ENCODE measurements at regions not wholly inside any gene's neighbourhood (a gene's known extent, or its start where the extent isn't known, plus 50 kb on each side); places are given as distances from the start of the nearest gene placed in this dataset.
"Not testable (repeated sequence)": the region's sequence is repeated elsewhere in the genome, so short reads cannot be mapped to it uniquely, and the experiment has no call there.

DNA sequence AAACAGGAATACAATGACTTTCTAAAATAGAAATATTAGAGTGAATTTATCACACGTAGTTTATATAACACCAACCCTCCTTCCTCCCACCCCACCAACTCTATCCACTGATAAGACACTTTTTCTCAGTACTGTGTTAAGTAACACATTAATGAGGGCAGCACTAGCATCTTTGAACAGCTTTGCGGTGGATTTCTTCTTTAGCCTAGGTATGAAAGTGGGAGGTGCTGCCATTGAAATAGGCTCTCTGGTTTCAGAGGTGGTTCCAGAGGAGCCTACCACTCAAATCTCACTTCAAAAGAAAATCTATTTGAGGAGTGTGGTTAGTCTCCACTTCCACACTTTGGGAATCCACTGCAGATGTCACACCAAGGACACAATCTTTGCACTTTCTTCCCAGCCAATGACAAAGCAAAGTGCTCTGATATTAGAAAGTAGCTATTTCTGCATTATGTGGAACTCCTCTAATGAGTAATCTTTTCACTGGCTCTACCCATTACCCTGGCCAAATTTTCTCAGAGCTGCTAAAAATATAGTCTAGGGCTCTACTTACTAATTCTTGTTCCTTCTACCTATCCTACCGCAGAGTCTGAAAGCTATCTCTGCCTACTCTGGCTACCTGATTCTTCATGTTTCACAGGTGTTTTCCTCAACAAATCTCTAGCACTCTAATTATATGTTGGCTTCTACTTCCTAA, 1667.8 kb downstream of the MRPL39 start:
- Mint-ChIP-seq H3K4me3 (no peak overlapping the region), H3K36me3 (ENCODE audit: low read depth) (no peaks in the 10 kb centered on the region), H3K27me3 (ENCODE audit: low read depth) (no peaks in the 10 kb centered on the region), H3K4me1 (no peaks in the 10 kb centered on the region), H3K27ac (no peak overlapping the region), H3K9me3 (peaks cover 7% of the 10 kb centered on the region)
- no peak for TF ChIP-seq CTCF (IDR thresholded peaks at IDR 0.05; ENCODE audit: unreplicated experiment in 3 of 3)

DNA sequence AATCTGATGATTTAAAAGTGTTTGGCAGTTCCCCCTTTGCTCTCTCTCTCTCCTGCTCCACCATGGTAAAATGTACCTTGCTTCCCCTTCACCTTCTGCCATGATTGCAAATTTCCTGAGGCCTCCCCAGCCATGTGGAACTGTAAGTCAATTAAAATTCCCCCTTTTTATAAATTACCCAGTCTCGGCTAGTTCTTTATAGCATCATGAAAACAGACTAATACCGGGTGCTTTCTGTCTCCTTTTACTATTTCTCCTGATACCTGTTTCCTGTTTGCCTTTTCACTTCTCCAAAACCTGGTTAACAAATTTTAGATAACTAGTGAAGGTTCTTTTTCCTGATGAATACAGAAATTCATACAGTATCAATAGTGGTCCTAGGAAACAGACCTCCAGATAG, 1670.3 kb downstream of the MRPL39 start:
- Mint-ChIP-seq H3K4me1 (no peaks in the 10 kb centered on the region), H3K9me3 (peaks cover 10% of the 10 kb centered on the region), H3K36me3 (ENCODE audit: low read depth) (no peaks in the 10 kb centered on the region), H3K27me3 (ENCODE audit: low read depth) (no peaks in the 10 kb centered on the region), H3K27ac (no peak overlapping the region), H3K4me3 (no peak overlapping the region)
- TF ChIP-seq CTCF (IDR thresholded peaks at IDR 0.05; ENCODE audit: unreplicated experiment in 3 of 3): no peak

DNA sequence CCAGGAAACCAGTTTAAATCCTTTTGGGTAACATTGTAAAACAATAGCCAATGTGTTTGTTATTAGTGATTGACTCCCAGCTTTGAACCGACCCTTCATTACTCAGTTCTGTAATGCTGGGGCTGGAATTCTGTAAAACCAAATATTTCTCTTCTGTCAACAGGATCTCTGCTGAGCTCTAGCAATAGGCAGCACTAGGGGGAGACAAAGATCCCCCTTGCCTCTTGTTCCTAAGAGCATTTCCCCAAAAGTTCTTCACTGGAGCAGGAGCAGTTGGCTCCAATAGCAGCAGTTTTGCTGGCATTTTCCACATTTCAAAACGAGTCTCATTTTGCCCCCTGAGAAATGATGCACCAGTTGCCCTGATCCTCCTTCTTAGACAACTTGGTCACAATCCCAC, 1671.1 kb downstream of the MRPL39 start:
- Mint-ChIP-seq H3K4me1 (no peaks in the 10 kb centered on the region), H3K27ac (no peak overlapping the region), H3K27me3 (ENCODE audit: low read depth) (no peaks in the 10 kb centered on the region), H3K9me3 (peaks cover 10% of the 10 kb centered on the region), H3K36me3 (ENCODE audit: low read depth) (no peaks in the 10 kb centered on the region), H3K4me3 (no peak overlapping the region)
- TF ChIP-seq CTCF (IDR thresholded peaks at IDR 0.05; ENCODE audit: unreplicated experiment in 3 of 3): peak in 1 of 3 experiments; percentile 22

GRCh38 chr21:23930565-23930964, 1676.7 kb downstream of the MRPL39 start:
- Mint-ChIP-seq H3K4me3 (no peak overlapping the region), H3K36me3 (ENCODE audit: low read depth) (no peaks in the 10 kb centered on the region), H3K4me1 (no peaks in the 10 kb centered on the region), H3K27ac (no peak overlapping the region), H3K27me3 (ENCODE audit: low read depth) (no peaks in the 10 kb centered on the region), H3K9me3 (peaks cover 7% of the 10 kb centered on the region)
- TF ChIP-seq CTCF (IDR thresholded peaks at IDR 0.05; ENCODE audit: unreplicated experiment in 3 of 3): no peak

GRCh38 chr21:23926430-23926829, 1680.9 kb downstream of the MRPL39 start:
- H3K9me3 Mint-ChIP-seq: peaks cover 13% of the 10 kb centered on the region
- not testable (repeated sequence) for H3K27ac Mint-ChIP-seq; H3K36me3 Mint-ChIP-seq (ENCODE audit: low read depth); H3K4me3 Mint-ChIP-seq; H3K4me1 Mint-ChIP-seq; H3K27me3 Mint-ChIP-seq (ENCODE audit: low read depth)

GRCh38 chr21:23921670-23922418, 1685.4 kb downstream of the MRPL39 start:
- Mint-ChIP-seq H3K36me3 (ENCODE audit: low read depth) (no peaks in the 10 kb centered on the region), H3K27ac (no peak overlapping the region), H3K4me3 (no peak overlapping the region), H3K9me3 (peaks cover 19% of the 10 kb centered on the region), H3K4me1 (no peaks in the 10 kb centered on the region), H3K27me3 (ENCODE audit: low read depth) (no peaks in the 10 kb centered on the region)
- no peak for TF ChIP-seq CTCF (IDR thresholded peaks at IDR 0.05; ENCODE audit: unreplicated experiment in 3 of 3)

All from nephron (organoid).